ENCODE measurements at regions not wholly inside any gene's neighbourhood (a gene's known extent, or its start where the extent isn't known, plus 50 kb on each side); places are given as distances from the start of the nearest gene placed in this dataset.

DNA sequence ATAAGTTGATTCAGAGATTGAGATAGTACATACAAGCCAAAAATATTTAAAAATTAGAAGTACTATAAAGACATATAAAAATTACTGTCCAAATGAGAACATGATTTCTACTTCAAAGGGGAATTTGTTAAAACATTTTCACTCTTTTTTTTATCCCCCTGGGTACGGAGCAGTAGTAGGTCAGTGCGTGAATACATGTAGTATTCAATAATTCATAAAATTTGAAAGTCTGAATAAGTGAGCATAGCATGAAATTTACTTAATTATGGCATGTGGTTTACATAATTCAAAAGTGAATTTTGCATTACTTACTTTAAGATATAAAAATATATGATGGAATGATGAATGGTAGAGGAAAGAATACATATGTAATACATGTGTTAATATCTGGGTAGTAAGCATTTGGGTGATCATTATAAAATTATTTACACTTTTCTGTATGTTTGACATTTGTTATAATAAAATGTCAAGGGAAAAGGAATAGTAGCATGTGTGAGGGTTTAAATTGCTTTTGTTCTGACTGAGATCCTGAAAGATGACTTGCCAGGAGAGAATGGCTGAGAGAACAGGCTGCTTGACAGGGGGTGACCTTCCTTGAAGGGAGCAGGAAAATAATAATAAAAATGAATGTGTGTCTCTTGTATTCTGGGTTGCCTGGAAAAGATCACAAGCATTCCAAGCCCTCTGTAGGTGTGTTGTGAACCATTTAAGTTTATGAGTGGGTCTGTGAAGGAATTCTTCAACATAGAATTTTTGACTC lies 1178.8 kb downstream of the ZPLD1 start:
- Histone ChIP-seq H3K27me3 (no peaks in the 10 kb centered on the region), H3K4me3 (no peak overlapping the region)

DNA sequence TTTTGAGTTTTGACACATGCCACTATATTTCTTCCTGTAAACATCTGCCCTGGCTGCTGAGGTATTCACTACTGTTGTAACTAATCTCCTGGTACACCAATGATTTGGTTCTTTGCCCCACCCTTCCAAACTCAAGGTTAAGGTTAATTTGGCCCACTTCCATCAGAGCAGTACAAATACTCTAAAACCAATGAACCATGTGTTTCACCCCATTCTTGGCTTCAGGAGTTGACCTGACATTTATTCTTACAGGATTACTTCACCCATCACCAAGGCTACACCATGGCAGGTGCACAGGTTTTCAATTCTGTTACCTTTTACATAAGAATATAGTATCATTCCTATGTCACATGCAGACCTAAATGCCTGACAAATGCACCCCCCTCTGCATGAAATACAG lies 1179.9 kb downstream of the ZPLD1 start:
- TF ChIP-seq EZH2 (IDR thresholded peaks at IDR 0.05; ENCODE audit: borderline replicate concordance) (no peak), EZH2phosphoT487 (IDR thresholded peaks at IDR 0.05; ENCODE audit: low read depth, severe bottlenecking, unreplicated experiment) (no peak)
- TF ChIP-seq, protein P1, sequence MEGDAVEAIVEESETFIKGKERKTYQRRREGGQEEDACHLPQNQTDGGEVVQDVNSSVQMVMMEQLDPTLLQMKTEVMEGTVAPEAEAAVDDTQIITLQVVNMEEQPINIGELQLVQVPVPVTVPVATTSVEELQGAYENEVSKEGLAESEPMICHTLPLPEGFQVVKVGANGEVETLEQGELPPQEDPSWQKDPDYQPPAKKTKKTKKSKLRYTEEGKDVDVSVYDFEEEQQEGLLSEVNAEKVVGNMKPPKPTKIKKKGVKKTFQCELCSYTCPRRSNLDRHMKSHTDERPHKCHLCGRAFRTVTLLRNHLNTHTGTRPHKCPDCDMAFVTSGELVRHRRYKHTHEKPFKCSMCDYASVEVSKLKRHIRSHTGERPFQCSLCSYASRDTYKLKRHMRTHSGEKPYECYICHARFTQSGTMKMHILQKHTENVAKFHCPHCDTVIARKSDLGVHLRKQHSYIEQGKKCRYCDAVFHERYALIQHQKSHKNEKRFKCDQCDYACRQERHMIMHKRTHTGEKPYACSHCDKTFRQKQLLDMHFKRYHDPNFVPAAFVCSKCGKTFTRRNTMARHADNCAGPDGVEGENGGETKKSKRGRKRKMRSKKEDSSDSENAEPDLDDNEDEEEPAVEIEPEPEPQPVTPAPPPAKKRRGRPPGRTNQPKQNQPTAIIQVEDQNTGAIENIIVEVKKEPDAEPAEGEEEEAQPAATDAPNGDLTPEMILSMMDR (IDR thresholded peaks at IDR 0.05; ENCODE audit: poor library complexity), result no peak
- Histone ChIP-seq H3K4me1 (ENCODE audit: insufficient read depth) (no peaks in the 10 kb centered on the region), H3K4me3 (no peak overlapping the region), H3K4me2 (no peak overlapping the region), H3K27ac (no peak overlapping the region), H3K9me2 (replicated peaks; ENCODE audit: insufficient read depth) (no peaks in the 10 kb centered on the region), H3K9me3 (ENCODE audit: low read depth) (no peaks in the 10 kb centered on the region), H2AFZ (no peak overlapping the region), H4K20me1 (ENCODE audit: insufficient read depth, poor library complexity, severe bottlenecking) (no peaks in the 10 kb centered on the region), H3K27me3 (no peaks in the 10 kb centered on the region), H3K79me2 (no peaks in the 10 kb centered on the region), H3K36me3 (replicated peaks; ENCODE audit: insufficient read depth, low read depth) (no peaks in the 10 kb centered on the region)
- no peak for DNase-seq (ENCODE audit: low spot score)

More for the DNA sequence above, 1178.8 kb downstream of the ZPLD1 start:
- Histone ChIP-seq H4K20me1 (ENCODE audit: insufficient read depth, poor library complexity, severe bottlenecking) (no peaks in the 10 kb centered on the region), H3K9me3 (ENCODE audit: low read depth) (no peaks in the 10 kb centered on the region), H3K79me2 (no peaks in the 10 kb centered on the region), H3K9me2 (replicated peaks; ENCODE audit: insufficient read depth) (no peaks in the 10 kb centered on the region), H3K4me2 (no peak overlapping the region), H3K4me1 (ENCODE audit: insufficient read depth) (no peaks in the 10 kb centered on the region), H2AFZ (no peak overlapping the region), H3K27ac (no peak overlapping the region), H3K36me3 (replicated peaks; ENCODE audit: insufficient read depth, low read depth) (no peaks in the 10 kb centered on the region)
- DNase-seq (ENCODE audit: low spot score), result no peak
- TF ChIP-seq EZH2 (IDR thresholded peaks at IDR 0.05; ENCODE audit: borderline replicate concordance) (no peak), EZH2phosphoT487 (IDR thresholded peaks at IDR 0.05; ENCODE audit: low read depth, severe bottlenecking, unreplicated experiment) (no peak)
- TF ChIP-seq, protein P1 (IDR thresholded peaks at IDR 0.05; ENCODE audit: poor library complexity), result no peak
- WGBS (ENCODE audit: low lambda C conversion rate, missing lambda C conversion rate), result 94% methylated on average over 2 of the region's 2 CpGs

DNA sequence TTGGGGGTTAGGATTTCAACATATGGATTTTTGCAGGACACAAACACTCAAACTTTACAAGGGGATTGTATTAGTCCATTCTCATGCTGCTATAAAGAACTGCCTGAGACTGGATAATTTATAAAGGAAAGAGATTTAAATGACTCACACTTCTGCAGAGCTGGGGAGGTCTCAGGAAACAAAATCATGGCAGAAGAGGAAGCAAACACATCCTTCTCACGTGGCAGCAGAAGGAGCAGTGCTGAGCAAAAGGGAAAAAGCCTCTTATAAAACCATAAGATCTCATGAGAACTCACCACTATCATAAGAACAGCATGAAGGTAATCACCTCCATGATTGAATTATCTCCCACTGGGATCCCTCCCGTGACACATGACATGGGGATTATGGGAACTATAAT lies 1183.1 kb downstream of the ZPLD1 start:
- 62% methylated on average over 2 of the region's 2 CpGs for WGBS (ENCODE audit: low lambda C conversion rate, missing lambda C conversion rate)
- no peak for DNase-seq (ENCODE audit: low spot score)
- no peak for TF ChIP-seq EZH2phosphoT487 (IDR thresholded peaks at IDR 0.05; ENCODE audit: low read depth, severe bottlenecking, unreplicated experiment)
- no peak for TF ChIP-seq EZH2 (IDR thresholded peaks at IDR 0.05; ENCODE audit: borderline replicate concordance)
- TF ChIP-seq, protein P1 (IDR thresholded peaks at IDR 0.05; ENCODE audit: poor library complexity), result no peak

More for the DNA sequence above, 1183.1 kb downstream of the ZPLD1 start:
- H3K27ac ChIP-seq, result no peak overlapping the region
- no peak overlapping the region for H3K4me3 ChIP-seq
- no peak overlapping the region for H3K4me2 ChIP-seq
- H2AFZ ChIP-seq, result no peak overlapping the region
- H3K27me3 ChIP-seq, result no peaks in the 10 kb centered on the region
- no peaks in the 10 kb centered on the region for H3K79me2 ChIP-seq
- H3K36me3 ChIP-seq (replicated peaks; ENCODE audit: insufficient read depth, low read depth), result no peaks in the 10 kb centered on the region
- H4K20me1 ChIP-seq (ENCODE audit: insufficient read depth, poor library complexity, severe bottlenecking), result no peaks in the 10 kb centered on the region
- no peaks in the 10 kb centered on the region for H3K9me3 ChIP-seq (ENCODE audit: low read depth)
- no peaks in the 10 kb centered on the region for H3K9me2 ChIP-seq (replicated peaks; ENCODE audit: insufficient read depth)
- no peaks in the 10 kb centered on the region for H3K4me1 ChIP-seq (ENCODE audit: insufficient read depth)
